Effector memory CD4-positive, alpha-beta T cell (primary cell): ENCODE measurements at regions not wholly inside any gene's neighbourhood (a gene's known extent, or its start where the extent isn't known, plus 50 kb on each side); places are given as distances from the start of the nearest gene placed in this dataset.

Experiments
- DNase-seq, 3 donors: peaks; one replicate each; pipeline ENCODE4 v3.0.0-alpha.2; 2020
- H3K27ac ChIP-seq: 2 replicates; pipeline ENCODE4 v1.7.0; 2013; ENCODE audit warnings: mild to moderate bottlenecking, low read length, moderate library complexity; ENCODE audit not compliant: insufficient read depth, poor library complexity, severe bottlenecking
- H3K27me3 ChIP-seq: replicated peaks from 2 replicates; pipeline ENCODE4 v1.7.0; 2013; ENCODE audit warnings: mild to moderate bottlenecking, low read length; ENCODE audit not compliant: insufficient read depth, control insufficient read depth, poor library complexity, severe bottlenecking
- H3K36me3 ChIP-seq: 2 replicates; pipeline ENCODE4 v1.7.0; 2013; ENCODE audit warnings: mild to moderate bottlenecking, low read length, moderate library complexity; ENCODE audit not compliant: control insufficient read depth, insufficient read depth
- H3K4me1 ChIP-seq: 2 replicates; pipeline ENCODE4 v1.7.0; 2013; ENCODE audit warnings: low read length, mild to moderate bottlenecking; ENCODE audit not compliant: control insufficient read depth, insufficient read depth, poor library complexity, severe bottlenecking
- H3K4me3 ChIP-seq: 2 replicates; pipeline ENCODE4 v1.7.0; 2013; ENCODE audit warnings: low read length, low read depth, mild to moderate bottlenecking; ENCODE audit not compliant: insufficient read depth, poor library complexity, severe bottlenecking
- H3K9me3 ChIP-seq: 2 replicates; pipeline ENCODE4 v1.7.0; 2013; ENCODE audit warnings: mild to moderate bottlenecking, low read length, moderate library complexity; ENCODE audit not compliant: control insufficient read depth

GRCh38 chr2:56630286-56630685 lies 446.5 kb downstream of the CCDC85A start:
- no peak for DNase-seq
- Histone ChIP-seq H3K9me3 (no peaks in the 10 kb centered on the region), H3K27ac (no peak overlapping the region), H3K4me1 (no peaks in the 10 kb centered on the region), H3K4me3 (no peak overlapping the region), H3K27me3 (no peaks in the 10 kb centered on the region), H3K36me3 (no peaks in the 10 kb centered on the region)

GRCh38 chr2:56647997-56648396 lies 464.2 kb downstream of the CCDC85A start:
- no peaks in the 10 kb centered on the region for H3K9me3 ChIP-seq
- DNase-seq: no peak
- H3K4me3 ChIP-seq: no peak overlapping the region
- H3K4me1 ChIP-seq: no peaks in the 10 kb centered on the region
- no peak overlapping the region for H3K27ac ChIP-seq
- no peaks in the 10 kb centered on the region for H3K27me3 ChIP-seq
- no peaks in the 10 kb centered on the region for H3K36me3 ChIP-seq

GRCh38 chr2:56648802-56649201 lies 465.0 kb downstream of the CCDC85A start:
- H3K4me1 ChIP-seq: no peaks in the 10 kb centered on the region
- no peak overlapping the region for H3K4me3 ChIP-seq
- H3K27ac ChIP-seq: no peak overlapping the region
- H3K27me3 ChIP-seq: no peaks in the 10 kb centered on the region
- H3K9me3 ChIP-seq: no peaks in the 10 kb centered on the region
- H3K36me3 ChIP-seq: no peaks in the 10 kb centered on the region
- no peak for DNase-seq

- no peak for DNase-seq
- Histone ChIP-seq H3K9me3 (no peaks in the 10 kb centered on the region), H3K4me3 (no peak overlapping the region), H3K36me3 (no peaks in the 10 kb centered on the region), H3K27ac (no peak overlapping the region), H3K27me3 (no peaks in the 10 kb centered on the region), H3K4me1 (no peaks in the 10 kb centered on the region)
These were observed 471.1 kb downstream of the CCDC85A start for GRCh38 chr2:56654936-56655335.

- no peak for DNase-seq
- H3K27me3 ChIP-seq: no peaks in the 10 kb centered on the region
- H3K4me1 ChIP-seq: no peaks in the 10 kb centered on the region
- no peaks in the 10 kb centered on the region for H3K9me3 ChIP-seq
- H3K27ac ChIP-seq: no peak overlapping the region
- no peaks in the 10 kb centered on the region for H3K36me3 ChIP-seq
- H3K4me3 ChIP-seq: no peak overlapping the region
These were observed 473.0 kb downstream of the CCDC85A start for GRCh38 chr2:56656826-56657225.

GRCh38 chr2:56666777-56667176 lies 483.0 kb downstream of the CCDC85A start:
- H3K9me3 ChIP-seq: no peaks in the 10 kb centered on the region
- H3K4me3 ChIP-seq: no peak overlapping the region
- no peaks in the 10 kb centered on the region for H3K27me3 ChIP-seq
- no peak for DNase-seq
- H3K4me1 ChIP-seq: no peaks in the 10 kb centered on the region
- H3K27ac ChIP-seq: no peak overlapping the region
- H3K36me3 ChIP-seq: no peaks in the 10 kb centered on the region

- DNase-seq: no peak
- Histone ChIP-seq H3K36me3 (no peaks in the 10 kb centered on the region), H3K4me3 (no peak overlapping the region), H3K27ac (no peak overlapping the region), H3K4me1 (no peaks in the 10 kb centered on the region), H3K27me3 (no peaks in the 10 kb centered on the region), H3K9me3 (no peaks in the 10 kb centered on the region)
These were observed 488.3 kb downstream of the CCDC85A start for GRCh38 chr2:56671973-56672569.

- Histone ChIP-seq H3K27ac (no peak overlapping the region), H3K4me1 (no peaks in the 10 kb centered on the region), H3K4me3 (no peak overlapping the region), H3K9me3 (no peaks in the 10 kb centered on the region), H3K27me3 (no peaks in the 10 kb centered on the region), H3K36me3 (no peaks in the 10 kb centered on the region)
- no peak for DNase-seq
These were observed 490.3 kb downstream of the CCDC85A start for GRCh38 chr2:56674084-56674483.

- Histone ChIP-seq H3K4me3 (no peak overlapping the region), H3K9me3 (no peaks in the 10 kb centered on the region), H3K36me3 (no peaks in the 10 kb centered on the region), H3K27ac (no peak overlapping the region), H3K27me3 (no peaks in the 10 kb centered on the region), H3K4me1 (no peaks in the 10 kb centered on the region)
- no peak for DNase-seq
These were observed 493.2 kb downstream of the CCDC85A start for GRCh38 chr2:56676966-56677365.

- H3K9me3 ChIP-seq: no peaks in the 10 kb centered on the region
- no peaks in the 10 kb centered on the region for H3K27me3 ChIP-seq
- no peaks in the 10 kb centered on the region for H3K36me3 ChIP-seq
- H3K4me1 ChIP-seq: no peaks in the 10 kb centered on the region
- no peak overlapping the region for H3K27ac ChIP-seq
- no peak for DNase-seq
- H3K4me3 ChIP-seq: no peak overlapping the region
These were observed 497.3 kb downstream of the CCDC85A start for GRCh38 chr2:56680971-56681631.
